GM12874 (cell line): ENCODE measurements at regions not wholly inside any gene's neighbourhood (a gene's known extent, or its start where the extent isn't known, plus 50 kb on each side); places are given as distances from the start of the nearest gene placed in this dataset.

Experiments used
- CTCF ChIP-seq: IDR thresholded peaks from 2 replicates; pipeline ENCODE4 v1.5.1; 2011; ENCODE audit warnings: low read depth, mild to moderate bottlenecking, control low read depth, low read length, moderate library complexity; ENCODE audit not compliant: insufficient read depth

- no peak for TF ChIP-seq CTCF
Measured at GRCh38 chr12:60539592-60539991, 943.8 kb downstream of the SLC16A7 start.

- no peak for TF ChIP-seq CTCF
Measured at GRCh38 chr12:60568914-60569313, 973.1 kb downstream of the SLC16A7 start.

GRCh38 chr12:60577607-60578006, 981.8 kb downstream of the SLC16A7 start:
- no peak for TF ChIP-seq CTCF

DNA sequence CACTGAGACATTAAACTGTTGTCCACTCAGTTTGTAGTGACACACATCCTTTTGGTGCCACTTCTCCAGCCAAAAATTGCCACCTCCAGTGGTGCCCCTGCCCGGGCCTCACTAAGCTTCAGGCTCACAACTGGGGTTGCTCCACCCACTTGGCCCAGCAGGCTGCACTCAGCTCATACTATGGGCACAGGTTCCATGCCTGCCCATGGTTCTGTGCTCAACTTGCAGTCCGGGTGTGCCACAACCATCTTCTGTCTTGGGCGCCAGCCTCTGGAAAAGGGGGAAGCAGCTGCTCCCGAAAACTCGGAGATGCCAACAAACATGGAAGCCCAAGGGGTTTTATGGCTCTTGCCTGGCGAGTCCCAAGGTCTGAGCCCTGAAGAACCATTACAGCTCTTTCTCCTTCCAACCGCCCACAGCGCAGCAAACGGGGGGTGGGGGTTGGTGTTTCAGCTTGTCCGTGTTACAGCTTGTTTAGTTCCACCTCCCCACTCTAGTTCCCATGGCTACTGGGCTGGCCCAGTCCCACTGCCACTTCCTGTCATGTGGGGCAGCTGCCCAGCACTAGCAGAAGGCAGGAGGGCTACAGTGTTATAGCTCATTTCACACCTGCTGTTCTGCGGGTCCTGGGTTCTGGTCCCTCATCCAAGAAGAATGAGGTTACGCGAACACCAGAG, 998.3 kb downstream of the SLC16A7 start:
- TF ChIP-seq CTCF, result no peak

DNA sequence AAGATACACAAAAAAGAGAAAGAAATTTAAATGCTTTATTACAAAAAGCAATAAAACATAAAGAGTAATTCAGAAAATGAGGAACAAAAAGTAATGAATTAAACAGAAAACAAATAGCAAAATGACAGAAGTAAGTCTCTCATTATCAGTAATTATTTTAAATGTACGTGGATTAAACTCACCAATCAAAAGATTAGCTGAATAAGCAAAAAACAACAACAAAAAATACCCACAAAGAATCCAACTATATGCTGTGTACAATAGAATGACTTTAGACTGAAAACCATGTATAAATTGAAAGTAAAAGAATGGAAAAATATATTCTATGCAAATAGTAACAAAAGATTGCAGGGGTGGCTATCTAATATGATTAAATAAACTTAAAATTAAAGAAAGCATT, 1006.8 kb downstream of the SLC16A7 start:
- no peak for TF ChIP-seq CTCF

DNA sequence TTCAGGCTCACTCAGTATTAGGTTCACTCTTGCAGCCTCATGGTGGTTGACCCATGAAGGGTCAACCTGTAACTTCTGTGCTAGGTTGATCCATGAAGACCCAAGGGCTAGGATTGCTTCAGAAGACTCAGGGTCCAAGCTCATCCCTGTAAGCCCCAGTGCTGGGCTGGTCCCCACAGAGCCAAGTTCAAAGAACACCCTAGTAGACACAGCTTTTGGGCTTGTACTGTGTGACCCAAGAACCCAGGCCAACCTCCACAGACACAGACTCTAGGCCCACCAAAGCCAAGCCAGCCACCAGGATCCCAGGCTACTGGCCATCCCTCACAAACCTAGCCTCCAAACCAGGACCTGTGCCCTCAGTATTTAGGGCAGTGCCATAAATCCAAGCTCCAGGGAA, 1020.6 kb downstream of the SLC16A7 start:
- no peak for TF ChIP-seq CTCF

DNA sequence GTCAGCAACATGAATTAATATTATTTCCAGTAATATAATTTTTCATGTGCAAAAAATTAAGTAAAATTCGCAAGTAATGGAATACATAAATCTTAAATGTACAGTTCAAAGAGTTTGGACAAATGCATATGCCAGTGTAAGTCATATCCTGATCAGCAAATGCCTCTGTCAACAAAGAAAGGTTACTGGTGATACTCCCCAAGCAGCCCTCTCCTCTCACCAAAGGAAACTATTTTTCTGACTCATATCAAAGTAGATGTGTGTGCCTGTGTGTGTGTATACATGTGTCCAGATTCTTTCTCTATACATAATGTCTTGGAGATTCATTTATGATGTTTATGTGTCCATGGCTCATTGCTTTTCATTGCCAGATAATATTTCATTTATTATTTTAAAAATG, 1035.0 kb downstream of the SLC16A7 start:
- no peak for TF ChIP-seq CTCF
